ENCODE measurements at regions not wholly inside any gene's neighbourhood (a gene's known extent, or its start where the extent isn't known, plus 50 kb on each side); places are given as distances from the start of the nearest gene placed in this dataset.
A peak's percentile ranks its signal among the peaks of the same experiment; 100 is the strongest.
"Not testable (repeated sequence)": the region's sequence is repeated elsewhere in the genome, so short reads cannot be mapped to it uniquely, and the experiment has no call there.

GRCh38 chr16:86835982-86836381 is 257.6 kb downstream of the FOXL1 start:
- DNase-seq (ENCODE audit: low read depth): no peak

GRCh38 chr16:86836503-86837129 is 258.3 kb downstream of the FOXL1 start:
- peak; percentile 79 for DNase-seq (ENCODE audit: low read depth)

GRCh38 chr16:86843812-86844211 is 265.5 kb downstream of the FOXL1 start:
- no peak for DNase-seq (ENCODE audit: low read depth)

GRCh38 chr16:86844695-86845094 is 266.3 kb downstream of the FOXL1 start:
- no peak for DNase-seq (ENCODE audit: low read depth)

GRCh38 chr16:86846136-86846535 is 267.8 kb downstream of the FOXL1 start:
- no peak for DNase-seq (ENCODE audit: low read depth)

GRCh38 chr16:86848821-86849220 is 270.5 kb downstream of the FOXL1 start:
- no peak for DNase-seq (ENCODE audit: low read depth)

- DNase-seq (ENCODE audit: low read depth): no peak
Measured at GRCh38 chr16:86850670-86851069, 272.3 kb downstream of the FOXL1 start.

- DNase-seq (ENCODE audit: low read depth): no peak
Measured at GRCh38 chr16:86852135-86852534, 273.8 kb downstream of the FOXL1 start.

- DNase-seq (ENCODE audit: low read depth): peak; percentile 71
Measured at GRCh38 chr16:86854058-86854621, 275.8 kb downstream of the FOXL1 start.

- DNase-seq (ENCODE audit: low read depth): no peak
Measured at GRCh38 chr16:86854626-86855294, 276.4 kb downstream of the FOXL1 start.

- DNase-seq (ENCODE audit: low read depth): no peak
Measured at GRCh38 chr16:86856946-86857586, 278.7 kb downstream of the FOXL1 start.

- DNase-seq (ENCODE audit: low read depth): no peak
Measured at GRCh38 chr16:86857807-86858206, 279.5 kb downstream of the FOXL1 start.

- DNase-seq (ENCODE audit: low read depth): no peak
Measured at GRCh38 chr16:86858501-86858900, 280.2 kb downstream of the FOXL1 start.

GRCh38 chr16:86861270-86861858 is 283.0 kb downstream of the FOXL1 start:
- not testable (repeated sequence) for DNase-seq (ENCODE audit: low read depth)

- no peak for DNase-seq (ENCODE audit: low read depth)
Measured at GRCh38 chr16:86862595-86863280, 284.4 kb downstream of the FOXL1 start.

GRCh38 chr16:86863609-86864008 is 285.3 kb downstream of the FOXL1 start:
- DNase-seq (ENCODE audit: low read depth): no peak

GRCh38 chr16:86864586-86864985 is 286.2 kb downstream of the FOXL1 start:
- no peak for DNase-seq (ENCODE audit: low read depth)

- DNase-seq (ENCODE audit: low read depth): peak; percentile 33
Measured at GRCh38 chr16:86865851-86866662, 287.7 kb downstream of the FOXL1 start.

- DNase-seq (ENCODE audit: low read depth): no peak
Measured at GRCh38 chr16:86866986-86867722, 288.8 kb downstream of the FOXL1 start.

- no peak for DNase-seq (ENCODE audit: low read depth)
Measured at GRCh38 chr16:86868070-86868469, 289.7 kb downstream of the FOXL1 start.

Data from stromal cell of bone marrow (primary cell).